ENCODE measurements at regions not wholly inside any gene's neighbourhood (a gene's known extent, or its start where the extent isn't known, plus 50 kb on each side); places are given as distances from the start of the nearest gene placed in this dataset.

DNA sequence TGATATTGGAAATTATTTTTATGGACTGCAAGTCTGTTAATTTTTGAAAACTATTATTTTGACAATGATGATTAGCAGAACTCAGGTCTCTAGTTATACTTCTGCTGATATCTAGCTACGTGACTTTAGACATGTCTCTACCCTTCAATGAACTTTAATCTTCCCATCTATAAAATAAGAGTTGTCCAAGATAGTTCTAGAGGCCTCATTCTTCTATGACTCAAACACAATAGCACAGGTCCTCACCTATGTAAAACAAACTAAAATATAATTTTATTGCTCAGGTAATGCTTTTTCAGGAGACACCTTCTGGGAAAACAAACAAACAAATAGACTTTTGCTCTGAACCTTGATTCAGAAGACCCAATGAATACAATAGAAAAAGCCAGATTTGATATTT is 544.4 kb upstream of the SETBP1 start (continued):
- no peak for TF ChIP-seq ZNF219 (CRISPR knock-in tag; IDR thresholded peaks at IDR 0.05; ENCODE audit: borderline replicate concordance)
- no peak for TF ChIP-seq CREM (CRISPR knock-in tag; IDR thresholded peaks at IDR 0.05)
- TF ChIP-seq, protein P1, sequence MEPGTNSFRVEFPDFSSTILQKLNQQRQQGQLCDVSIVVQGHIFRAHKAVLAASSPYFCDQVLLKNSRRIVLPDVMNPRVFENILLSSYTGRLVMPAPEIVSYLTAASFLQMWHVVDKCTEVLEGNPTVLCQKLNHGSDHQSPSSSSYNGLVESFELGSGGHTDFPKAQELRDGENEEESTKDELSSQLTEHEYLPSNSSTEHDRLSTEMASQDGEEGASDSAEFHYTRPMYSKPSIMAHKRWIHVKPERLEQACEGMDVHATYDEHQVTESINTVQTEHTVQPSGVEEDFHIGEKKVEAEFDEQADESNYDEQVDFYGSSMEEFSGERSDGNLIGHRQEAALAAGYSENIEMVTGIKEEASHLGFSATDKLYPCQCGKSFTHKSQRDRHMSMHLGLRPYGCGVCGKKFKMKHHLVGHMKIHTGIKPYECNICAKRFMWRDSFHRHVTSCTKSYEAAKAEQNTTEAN (CRISPR knock-in tag; IDR thresholded peaks at IDR 0.05), result no peak
- TF ChIP-seq, protein P2, sequence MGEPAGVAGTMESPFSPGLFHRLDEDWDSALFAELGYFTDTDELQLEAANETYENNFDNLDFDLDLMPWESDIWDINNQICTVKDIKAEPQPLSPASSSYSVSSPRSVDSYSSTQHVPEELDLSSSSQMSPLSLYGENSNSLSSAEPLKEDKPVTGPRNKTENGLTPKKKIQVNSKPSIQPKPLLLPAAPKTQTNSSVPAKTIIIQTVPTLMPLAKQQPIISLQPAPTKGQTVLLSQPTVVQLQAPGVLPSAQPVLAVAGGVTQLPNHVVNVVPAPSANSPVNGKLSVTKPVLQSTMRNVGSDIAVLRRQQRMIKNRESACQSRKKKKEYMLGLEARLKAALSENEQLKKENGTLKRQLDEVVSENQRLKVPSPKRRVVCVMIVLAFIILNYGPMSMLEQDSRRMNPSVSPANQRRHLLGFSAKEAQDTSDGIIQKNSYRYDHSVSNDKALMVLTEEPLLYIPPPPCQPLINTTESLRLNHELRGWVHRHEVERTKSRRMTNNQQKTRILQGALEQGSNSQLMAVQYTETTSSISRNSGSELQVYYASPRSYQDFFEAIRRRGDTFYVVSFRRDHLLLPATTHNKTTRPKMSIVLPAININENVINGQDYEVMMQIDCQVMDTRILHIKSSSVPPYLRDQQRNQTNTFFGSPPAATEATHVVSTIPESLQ (CRISPR knock-in tag; IDR thresholded peaks at IDR 0.05), result no peak

- ChIA-PET POLR2A (interaction anchor here (0.7 kb wide), 1 partner anchor 16 kb away, joined by 3 read pairs; no protein-coding TSS in a partner anchor), CTCF (no interaction called here)
- ATAC-seq (no peak), DNase-seq (ENCODE audit: low spot score) (no peak)
- no peak overlapping the region; the same call in 1 of the 2 replicates for H3K27ac Mint-ChIP-seq
- TF ChIP-seq TEAD1 (CRISPR knock-in tag; IDR thresholded peaks at IDR 0.05) (no peak), OVOL2 (CRISPR knock-in tag; IDR thresholded peaks at IDR 0.05; ENCODE audit: borderline replicate concordance) (no peak), NFATC4 (CRISPR knock-in tag; IDR thresholded peaks at IDR 0.05) (no peak), ZNF317 (CRISPR knock-in tag; IDR thresholded peaks at IDR 0.05; ENCODE audit: borderline replicate concordance, low read depth) (no peak), ZNF232 (CRISPR knock-in tag; IDR thresholded peaks at IDR 0.05) (no peak), ZMAT4 (CRISPR knock-in tag; IDR thresholded peaks at IDR 0.05) (no peak), SMAD4 (CRISPR knock-in tag; IDR thresholded peaks at IDR 0.05) (no peak), SOX15 (CRISPR knock-in tag; IDR thresholded peaks at IDR 0.05) (no peak), EMX1 (CRISPR knock-in tag; IDR thresholded peaks at IDR 0.05) (no peak), ZNF416 (CRISPR knock-in tag; IDR thresholded peaks at IDR 0.05) (no peak)
- TF ChIP-seq, protein P3, sequence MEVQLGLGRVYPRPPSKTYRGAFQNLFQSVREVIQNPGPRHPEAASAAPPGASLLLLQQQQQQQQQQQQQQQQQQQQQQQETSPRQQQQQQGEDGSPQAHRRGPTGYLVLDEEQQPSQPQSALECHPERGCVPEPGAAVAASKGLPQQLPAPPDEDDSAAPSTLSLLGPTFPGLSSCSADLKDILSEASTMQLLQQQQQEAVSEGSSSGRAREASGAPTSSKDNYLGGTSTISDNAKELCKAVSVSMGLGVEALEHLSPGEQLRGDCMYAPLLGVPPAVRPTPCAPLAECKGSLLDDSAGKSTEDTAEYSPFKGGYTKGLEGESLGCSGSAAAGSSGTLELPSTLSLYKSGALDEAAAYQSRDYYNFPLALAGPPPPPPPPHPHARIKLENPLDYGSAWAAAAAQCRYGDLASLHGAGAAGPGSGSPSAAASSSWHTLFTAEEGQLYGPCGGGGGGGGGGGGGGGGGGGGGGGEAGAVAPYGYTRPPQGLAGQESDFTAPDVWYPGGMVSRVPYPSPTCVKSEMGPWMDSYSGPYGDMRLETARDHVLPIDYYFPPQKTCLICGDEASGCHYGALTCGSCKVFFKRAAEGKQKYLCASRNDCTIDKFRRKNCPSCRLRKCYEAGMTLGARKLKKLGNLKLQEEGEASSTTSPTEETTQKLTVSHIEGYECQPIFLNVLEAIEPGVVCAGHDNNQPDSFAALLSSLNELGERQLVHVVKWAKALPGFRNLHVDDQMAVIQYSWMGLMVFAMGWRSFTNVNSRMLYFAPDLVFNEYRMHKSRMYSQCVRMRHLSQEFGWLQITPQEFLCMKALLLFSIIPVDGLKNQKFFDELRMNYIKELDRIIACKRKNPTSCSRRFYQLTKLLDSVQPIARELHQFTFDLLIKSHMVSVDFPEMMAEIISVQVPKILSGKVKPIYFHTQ (CRISPR knock-in tag; IDR thresholded peaks at IDR 0.05), result no peak
- TF ChIP-seq, protein P4, sequence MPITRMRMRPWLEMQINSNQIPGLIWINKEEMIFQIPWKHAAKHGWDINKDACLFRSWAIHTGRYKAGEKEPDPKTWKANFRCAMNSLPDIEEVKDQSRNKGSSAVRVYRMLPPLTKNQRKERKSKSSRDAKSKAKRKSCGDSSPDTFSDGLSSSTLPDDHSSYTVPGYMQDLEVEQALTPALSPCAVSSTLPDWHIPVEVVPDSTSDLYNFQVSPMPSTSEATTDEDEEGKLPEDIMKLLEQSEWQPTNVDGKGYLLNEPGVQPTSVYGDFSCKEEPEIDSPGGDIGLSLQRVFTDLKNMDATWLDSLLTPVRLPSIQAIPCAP (CRISPR knock-in tag; IDR thresholded peaks at IDR 0.05), result no peak
- TF ChIP-seq, protein P5, sequence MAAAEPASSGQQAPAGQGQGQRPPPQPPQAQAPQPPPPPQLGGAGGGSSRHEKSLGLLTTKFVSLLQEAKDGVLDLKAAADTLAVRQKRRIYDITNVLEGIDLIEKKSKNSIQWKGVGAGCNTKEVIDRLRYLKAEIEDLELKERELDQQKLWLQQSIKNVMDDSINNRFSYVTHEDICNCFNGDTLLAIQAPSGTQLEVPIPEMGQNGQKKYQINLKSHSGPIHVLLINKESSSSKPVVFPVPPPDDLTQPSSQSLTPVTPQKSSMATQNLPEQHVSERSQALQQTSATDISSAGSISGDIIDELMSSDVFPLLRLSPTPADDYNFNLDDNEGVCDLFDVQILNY (CRISPR knock-in tag; IDR thresholded peaks at IDR 0.05), result no peak
- TF ChIP-seq, protein P1 (CRISPR knock-in tag; IDR thresholded peaks at IDR 0.05), result no peak
- H3K27me3 Mint-ChIP-seq (ENCODE audit: low read depth), result no peaks in the 10 kb centered on the region
- no peaks in the 10 kb centered on the region for H3K9me3 Mint-ChIP-seq
- no peaks in the 10 kb centered on the region for H3K4me1 Mint-ChIP-seq
- no peak overlapping the region for H3K4me3 Mint-ChIP-seq
- H3K36me3 Mint-ChIP-seq, result no peaks in the 10 kb centered on the region
Measured at GRCh38 chr18:44143072-44143471, 537.6 kb upstream of the SETBP1 start.
